HG03280 (cell line): ENCODE measurements at regions not wholly inside any gene's neighbourhood (a gene's known extent, or its start where the extent isn't known, plus 50 kb on each side); places are given as distances from the start of the nearest gene placed in this dataset.

Experiments
- ATAC-seq: cut with Tn5 transposase; IDR thresholded peaks from one replicate; pipeline ENCODE4 v1.9.1; 2021; ENCODE audit warnings: mild to moderate bottlenecking, moderate library complexity; ENCODE audit not compliant: unreplicated experiment

GRCh38 chr11:107151579-107151978 lies 133.3 kb upstream of the GUCY1A2 start:
- ATAC-seq: no peak

GRCh38 chr11:107151158-107151557 lies 132.9 kb upstream of the GUCY1A2 start:
- no peak for ATAC-seq

- no peak for ATAC-seq
These were observed 122.7 kb upstream of the GUCY1A2 start for GRCh38 chr11:107140983-107141382.

- ATAC-seq: no peak
These were observed 121.1 kb upstream of the GUCY1A2 start for GRCh38 chr11:107139396-107139795.

- ATAC-seq: no peak
These were observed 118.6 kb upstream of the GUCY1A2 start for GRCh38 chr11:107136892-107137291.

- no peak for ATAC-seq
These were observed 113.5 kb upstream of the GUCY1A2 start for GRCh38 chr11:107131756-107132155.

- no peak for ATAC-seq
These were observed 104.7 kb upstream of the GUCY1A2 start for GRCh38 chr11:107123022-107123421.

- no peak for ATAC-seq
These were observed 99.9 kb upstream of the GUCY1A2 start for GRCh38 chr11:107118025-107118720.

- no peak for ATAC-seq
These were observed 98.1 kb upstream of the GUCY1A2 start for GRCh38 chr11:107116358-107116757.

- ATAC-seq: no peak
These were observed 84.6 kb upstream of the GUCY1A2 start for GRCh38 chr11:107102692-107103477.

- no peak for ATAC-seq
These were observed 74.4 kb upstream of the GUCY1A2 start for GRCh38 chr11:107092667-107093066.

- no peak for ATAC-seq
These were observed 60.1 kb upstream of the GUCY1A2 start for GRCh38 chr11:107078375-107078774.

- no peak for ATAC-seq
These were observed 58.6 kb upstream of the GUCY1A2 start for GRCh38 chr11:107076832-107077231.

- no peak for ATAC-seq
These were observed 52.9 kb upstream of the GUCY1A2 start for GRCh38 chr11:107071129-107071528.
